Calu3 (cell line): ENCODE measurements at regions not wholly inside any gene's neighbourhood (a gene's known extent, or its start where the extent isn't known, plus 50 kb on each side); places are given as distances from the start of the nearest gene placed in this dataset.
"Not testable (repeated sequence)": the region's sequence is repeated elsewhere in the genome, so short reads cannot be mapped to it uniquely, and the experiment has no call there.

Experiments
- BruUV-seq: library from RNA; stranded (reverse); fragments of 400-500 nt; replicated peaks from 2 replicates; lab custom pipeline; 2021; lab: Mats Ljungman, UMichigan
- CTCF ChIA-PET: fragments of 300-600 bp; sonication (Branson Sonifier 250); formaldehyde crosslinking; loops from one replicate; lab custom pipeline; 2022; ENCODE audit warnings: antibody characterized with exemption; lab: Charles Lee
- DNase-seq: peaks from one replicate; pipeline ENCODE4 v3.0.0; 2022
- H3K27ac Mint-ChIP-seq: one replicate; pipeline ENCODE4 v1.8.0; 2022; ENCODE audit warnings: mixed read lengths; ENCODE audit not compliant: unreplicated experiment
- H3K27me3 Mint-ChIP-seq: one replicate; pipeline ENCODE4 v1.8.0; 2022; ENCODE audit warnings: mixed read lengths; ENCODE audit not compliant: unreplicated experiment
- H3K36me3 Mint-ChIP-seq: one replicate; pipeline ENCODE4 v1.8.0; 2022; ENCODE audit warnings: mild to moderate bottlenecking, moderate library complexity, mixed read lengths; ENCODE audit not compliant: insufficient read depth, unreplicated experiment
- H3K4me1 Mint-ChIP-seq: one replicate; pipeline ENCODE4 v1.8.0; 2022; ENCODE audit warnings: mild to moderate bottlenecking, low read depth, mixed read lengths; ENCODE audit not compliant: unreplicated experiment
- H3K4me3 Mint-ChIP-seq: one replicate; pipeline ENCODE4 v1.8.0; 2022; ENCODE audit warnings: mild to moderate bottlenecking, low read depth, moderate library complexity, mixed read lengths; ENCODE audit not compliant: unreplicated experiment
- H3K9me3 Mint-ChIP-seq: one replicate; pipeline ENCODE4 v1.8.0; 2022; ENCODE audit warnings: low read depth, mixed read lengths; ENCODE audit not compliant: unreplicated experiment
- CTCF ChIP-seq: fragments of 200-600 bp; IDR thresholded peaks from one replicate; pipeline ENCODE4 v1.8.0; 2022; ENCODE audit warnings: antibody characterized with exemption; ENCODE audit not compliant: unreplicated experiment
- intact Hi-C: fragments of 100-400 bp; cut with micrococcal nuclease; formaldehyde crosslinking; loops from one replicate; pipeline ENCODE4 v1.10.0; 2022; ENCODE audit not compliant: unreplicated experiment

DNA sequence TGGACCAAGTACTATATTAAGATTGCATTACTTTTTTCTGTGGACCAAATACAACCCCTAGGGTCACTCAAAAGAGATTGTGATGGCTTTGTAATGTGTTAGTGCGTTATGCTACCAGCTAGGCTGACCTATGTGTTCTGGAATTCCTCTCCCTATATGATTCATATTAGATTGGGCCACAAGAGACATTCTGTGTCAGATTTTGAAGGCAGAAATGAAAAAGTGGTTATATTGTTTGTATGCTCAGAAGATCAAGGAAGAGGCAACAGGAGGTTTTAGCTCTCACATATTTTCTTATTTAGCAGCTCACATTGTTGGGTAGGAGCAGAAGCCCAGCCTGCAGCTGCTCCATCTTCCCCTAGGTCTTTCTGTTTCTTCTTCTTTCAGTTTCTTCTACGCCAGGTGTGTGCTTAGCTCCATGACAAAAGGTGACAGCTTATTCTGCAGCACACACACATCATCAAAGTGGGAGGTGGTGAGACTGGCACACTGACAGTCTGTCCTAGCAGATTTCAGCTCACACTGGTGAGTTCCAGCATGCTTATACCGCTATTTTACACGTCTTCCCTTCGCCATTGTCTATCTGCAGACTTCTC is 156.8 kb upstream of the UBE2E3 start:
- no peak for DNase-seq
- CTCF ChIA-PET, result no interaction called here
- no peaks in the 10 kb centered on the region for H3K27me3 Mint-ChIP-seq
- no peaks in the 10 kb centered on the region for H3K9me3 Mint-ChIP-seq
- intact Hi-C loops, result no loop called here
- H3K36me3 Mint-ChIP-seq, result no peaks in the 10 kb centered on the region
- H3K27ac Mint-ChIP-seq, result no peak overlapping the region
- BruUV-seq, result no TSS peak
- H3K4me1 Mint-ChIP-seq, result peaks cover under 1% of the 10 kb centered on the region
- no peak for TF ChIP-seq CTCF
- H3K4me3 Mint-ChIP-seq, result no peak overlapping the region

DNA sequence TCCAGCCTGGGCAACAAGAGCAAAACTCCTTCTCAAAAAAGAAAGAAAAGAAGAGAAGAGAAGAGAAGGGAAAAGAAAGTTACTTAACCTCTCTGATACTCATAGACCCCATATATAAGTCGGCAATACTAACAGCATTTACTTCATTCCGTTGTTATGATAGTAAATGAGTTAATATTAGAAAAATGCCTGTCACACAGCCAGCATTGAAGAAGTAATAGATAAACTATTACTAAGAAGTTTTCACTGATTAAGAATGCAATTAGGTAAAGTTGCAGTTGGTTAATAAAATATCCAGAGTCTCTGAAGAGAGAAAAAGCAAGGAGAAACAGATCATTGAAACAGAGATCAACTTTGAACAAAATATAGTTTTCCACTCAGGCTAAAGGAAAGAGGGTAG is 161.3 kb upstream of the UBE2E3 start:
- intact Hi-C loops, result no loop called here
- no TSS peak for BruUV-seq
- no peak for DNase-seq
- CTCF ChIA-PET, result no interaction called here
- no peaks in the 10 kb centered on the region for H3K27me3 Mint-ChIP-seq
- H3K9me3 Mint-ChIP-seq, result no peaks in the 10 kb centered on the region
- H3K4me3 Mint-ChIP-seq, result no peak overlapping the region
- no peak for TF ChIP-seq CTCF
- H3K4me1 Mint-ChIP-seq, result no peaks in the 10 kb centered on the region
- H3K27ac Mint-ChIP-seq, result no peak overlapping the region
- no peaks in the 10 kb centered on the region for H3K36me3 Mint-ChIP-seq

GRCh38 chr2:180818700-180819099 is 161.7 kb upstream of the UBE2E3 start:
- H3K9me3 Mint-ChIP-seq, H3K4me1 Mint-ChIP-seq, DNase-seq, H3K27me3 Mint-ChIP-seq, CTCF ChIA-PET, H3K36me3 Mint-ChIP-seq, BruUV-seq, intact Hi-C loops, H3K4me3 Mint-ChIP-seq, H3K27ac Mint-ChIP-seq: not testable (repeated sequence)

DNA sequence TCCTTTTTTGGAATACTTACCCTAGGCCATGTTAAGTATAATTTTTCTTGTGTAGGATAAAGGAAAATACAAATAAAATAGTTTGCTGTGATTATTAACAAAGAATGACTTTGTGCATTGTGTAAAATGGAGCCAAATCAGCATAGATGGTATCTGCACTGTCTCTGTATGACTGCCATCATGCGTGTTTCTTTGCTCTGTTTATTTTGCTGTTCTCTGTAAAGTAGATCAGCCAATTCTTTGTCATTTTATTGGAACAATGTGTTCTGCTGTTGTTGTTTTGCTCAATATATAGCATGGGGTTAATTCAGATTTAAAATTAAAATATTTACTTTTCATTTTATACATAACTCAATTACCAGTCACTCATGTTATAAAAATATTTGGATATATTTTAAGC is 181.3 kb upstream of the UBE2E3 start:
- DNase-seq, result no peak
- H3K36me3 Mint-ChIP-seq, result no peaks in the 10 kb centered on the region
- H3K4me1 Mint-ChIP-seq, result no peaks in the 10 kb centered on the region
- H3K9me3 Mint-ChIP-seq, result no peaks in the 10 kb centered on the region
- BruUV-seq, result no TSS peak
- CTCF ChIA-PET, result no interaction called here
- no peak overlapping the region for H3K4me3 Mint-ChIP-seq
- intact Hi-C loops, result no loop called here
- no peak overlapping the region for H3K27ac Mint-ChIP-seq
- no peak for TF ChIP-seq CTCF
- no peaks in the 10 kb centered on the region for H3K27me3 Mint-ChIP-seq

- TF ChIP-seq CTCF, result no peak
- Mint-ChIP-seq H3K27me3 (no peaks in the 10 kb centered on the region), H3K9me3 (no peaks in the 10 kb centered on the region), H3K36me3 (no peaks in the 10 kb centered on the region), H3K4me1 (no peaks in the 10 kb centered on the region), H3K27ac (no peak overlapping the region), H3K4me3 (no peak overlapping the region)
- DNase-seq, result no peak
- no TSS peak for BruUV-seq
- CTCF ChIA-PET, result no interaction called here
- intact Hi-C loops, result no loop called here
These were observed 189.5 kb upstream of the UBE2E3 start for GRCh38 chr2:180790891-180791290.
